CD4-positive, alpha-beta memory T cell (primary cell): ENCODE measurements at regions not wholly inside any gene's neighbourhood (a gene's known extent, or its start where the extent isn't known, plus 50 kb on each side); places are given as distances from the start of the nearest gene placed in this dataset.
"Not testable (repeated sequence)": the region's sequence is repeated elsewhere in the genome, so short reads cannot be mapped to it uniquely, and the experiment has no call there.

ENCODE experiments used
- CTCF ChIA-PET: fragments of 350-600 bp; sonication (Branson Sonifier 250); formaldehyde crosslinking; loops from one replicate; lab custom pipeline; 2021; ENCODE audit warnings: inconsistent platforms; ENCODE audit not compliant: partially characterized antibody; lab: Charles Lee
- POLR2A ChIA-PET: fragments of 350-600 bp; sonication (Branson Sonifier 250); formaldehyde crosslinking; loops from one replicate; lab custom pipeline; 2021; ENCODE audit not compliant: partially characterized antibody; lab: Charles Lee
- DNase-seq, 5 donors: peaks; one replicate each; pipeline versions ENCODE4 v3.0.0 to v3.0.0-alpha.2; 2020 to 2022; ENCODE audit warnings: mixed read lengths in 1 of 5
- H3K27ac ChIP-seq: one replicate; pipeline ENCODE4 v1.7.0; 2013; ENCODE audit warnings: low read depth, low read length
- H3K27me3 ChIP-seq: 2 replicates; pipeline ENCODE4 v1.7.0; 2013; ENCODE audit warnings: mild to moderate bottlenecking, low read length, moderate library complexity; ENCODE audit not compliant: insufficient read depth
- H3K36me3 ChIP-seq: 2 replicates; pipeline ENCODE4 v1.7.0; 2013; ENCODE audit warnings: mild to moderate bottlenecking, low read length, moderate library complexity; ENCODE audit not compliant: insufficient read depth
- H3K4me1 ChIP-seq: 2 replicates; pipeline ENCODE4 v1.7.0; 2013; ENCODE audit warnings: mild to moderate bottlenecking, low read length, moderate library complexity; ENCODE audit not compliant: insufficient read depth
- H3K4me3 ChIP-seq, 2 donors: one replicate each; pipeline ENCODE4 v1.7.0; 2013; ENCODE audit warnings: low read length in 2 of 2, mild to moderate bottlenecking in 1 of 2
- H3K9me3 ChIP-seq, 2 donors: one replicate each; pipeline ENCODE4 v1.7.0; 2013; ENCODE audit warnings: low read length in 2 of 2, control low read depth in 1 of 2; ENCODE audit not compliant: control insufficient read depth in 1 of 2
- H3K27ac Mint-ChIP-seq, 7 donors: one replicate each; pipeline ENCODE4 v1.8.0; 2020 to 2021; ENCODE audit warnings: mixed read lengths in 7 of 7, mild to moderate bottlenecking in 6 of 7, inconsistent platforms in 3 of 7, moderate library complexity in 3 of 7
- H3K27me3 Mint-ChIP-seq, 2 donors: one replicate each; pipeline ENCODE4 v1.8.0; 2020 to 2021; ENCODE audit warnings: mixed read lengths in 2 of 2
- H3K36me3 Mint-ChIP-seq, 2 donors: one replicate each; pipeline ENCODE4 v1.8.0; 2020 to 2021; ENCODE audit warnings: mixed read lengths in 2 of 2, inconsistent platforms in 1 of 2, mild to moderate bottlenecking in 1 of 2
- H3K4me1 Mint-ChIP-seq, 4 donors: one replicate each; pipeline ENCODE4 v1.8.0; 2020 to 2021; ENCODE audit warnings: mixed read lengths in 4 of 4, mild to moderate bottlenecking in 1 of 4
- H3K4me3 Mint-ChIP-seq, 8 donors: one replicate each; pipeline ENCODE4 v1.8.0; 2020 to 2021; ENCODE audit warnings: mixed read lengths in 8 of 8, mild to moderate bottlenecking in 7 of 8, moderate library complexity in 6 of 8, inconsistent platforms in 3 of 8
- H3K9me3 Mint-ChIP-seq, 8 donors: one replicate each; pipeline ENCODE4 v1.8.0; 2020 to 2021; ENCODE audit warnings: mixed read lengths in 8 of 8, mild to moderate bottlenecking in 5 of 8, inconsistent platforms in 3 of 8, moderate library complexity in 1 of 8
- intact Hi-C: fragments of 100-400 bp; cut with micrococcal nuclease; formaldehyde crosslinking; loops from one replicate; pipeline ENCODE4 v1.15.1; 2023

DNA sequence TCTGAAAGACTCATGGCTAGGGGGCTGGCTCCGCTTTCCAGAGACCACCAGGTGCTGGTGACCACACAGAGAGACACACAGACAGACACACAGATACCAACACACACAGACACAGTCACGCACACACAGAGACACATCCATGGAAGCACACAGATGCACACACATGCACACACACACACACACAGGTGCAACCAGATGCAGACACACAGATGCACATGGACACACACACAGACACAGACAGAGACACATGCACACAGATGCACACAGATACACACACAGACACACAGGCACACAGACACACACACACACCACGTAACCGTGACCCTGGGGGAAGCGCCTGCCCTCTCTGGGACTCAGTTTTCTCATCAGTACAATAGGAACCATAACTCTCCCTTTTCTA is 132.2 kb downstream of the WNT7A start:
- H3K4me3 ChIP-seq: no peak overlapping the region
- ChIA-PET POLR2A (no interaction called here), CTCF (no interaction called here)
- no peaks in the 10 kb centered on the region for H3K36me3 ChIP-seq
- no peaks in the 10 kb centered on the region for H3K9me3 ChIP-seq
- Mint-ChIP-seq H3K27me3 (peaks cover 18 to 22% of the 10 kb centered on the region in 2 donors), H3K9me3 (peaks cover 0 to 5% (median 2%) of the 10 kb centered on the region in 8 donors), H3K27ac (no peak overlapping the region), H3K4me3 (no peak overlapping the region), H3K4me1 (no peaks in the 10 kb centered on the region), H3K36me3 (no peaks in the 10 kb centered on the region)
- no peak overlapping the region for H3K27ac ChIP-seq
- intact Hi-C loops: no loop called here
- DNase-seq: no peak
- H3K4me1 ChIP-seq: no peaks in the 10 kb centered on the region
- H3K27me3 ChIP-seq: no peaks in the 10 kb centered on the region

DNA sequence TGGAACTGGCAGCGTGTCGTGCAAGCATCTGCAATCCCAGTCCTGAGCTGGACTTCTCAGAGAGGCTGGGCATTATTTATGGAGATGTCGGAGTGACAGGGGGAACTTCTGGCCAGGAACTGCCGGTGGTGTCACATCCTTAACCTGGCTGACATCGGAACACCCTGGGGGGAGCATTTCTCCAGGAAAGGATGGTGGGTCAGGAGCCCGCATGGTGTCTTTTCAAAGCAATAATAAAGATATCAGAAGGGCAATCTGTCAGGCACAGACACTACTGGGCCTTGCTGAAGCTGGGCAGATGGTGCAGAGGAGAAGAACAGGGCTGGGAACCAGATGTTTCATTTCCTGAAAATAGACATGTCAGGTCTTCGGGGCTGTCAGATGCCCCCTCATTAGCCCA is 133.5 kb downstream of the WNT7A start:
- no peak overlapping the region for H3K27ac Mint-ChIP-seq
- Histone ChIP-seq H3K9me3 (no peaks in the 10 kb centered on the region), H3K27me3 (no peaks in the 10 kb centered on the region), H3K4me3 (no peak overlapping the region), H3K4me1 (no peaks in the 10 kb centered on the region), H3K36me3 (no peaks in the 10 kb centered on the region), H3K27ac (no peak overlapping the region)
- no peak for DNase-seq
- H3K27me3 Mint-ChIP-seq: peaks cover 23 to 32% of the 10 kb centered on the region in 2 donors
- peaks cover 0 to 7% of the 10 kb centered on the region in 2 donors for H3K36me3 Mint-ChIP-seq
- ChIA-PET POLR2A (no interaction called here), CTCF (no interaction called here)
- H3K9me3 Mint-ChIP-seq: peaks cover 0 to 14% (median 10%) of the 10 kb centered on the region in 8 donors
- H3K4me1 Mint-ChIP-seq: no peaks in the 10 kb centered on the region
- intact Hi-C loops: no loop called here
- no peak overlapping the region for H3K4me3 Mint-ChIP-seq

DNA sequence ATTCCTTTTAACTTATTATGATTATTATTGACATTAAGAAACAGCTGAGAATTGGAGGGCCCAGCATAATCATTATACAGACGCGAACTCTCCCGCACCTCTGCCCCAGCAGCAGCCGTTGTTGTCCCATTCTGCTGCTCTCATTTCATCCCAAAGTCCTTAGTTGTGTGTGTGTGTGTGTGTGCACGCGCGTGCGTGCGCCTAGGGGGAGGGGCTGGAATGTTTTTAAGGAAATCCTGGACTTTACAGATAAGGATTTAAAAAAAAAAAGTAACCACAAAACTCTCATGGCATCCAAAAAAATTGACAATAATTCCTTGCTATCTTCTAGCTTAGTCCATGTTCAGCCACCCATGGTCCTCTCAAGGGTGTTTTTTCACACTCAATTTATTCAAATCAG is 134.2 kb downstream of the WNT7A start:
- Mint-ChIP-seq H3K27ac (no peak overlapping the region), H3K36me3 (peaks cover 2 to 7% of the 10 kb centered on the region in 2 donors), H3K9me3 (peaks cover 0 to 17% (median 12%) of the 10 kb centered on the region in 8 donors), H3K4me1 (no peaks in the 10 kb centered on the region), H3K4me3 (no peak overlapping the region), H3K27me3 (peaks cover 30 to 39% of the 10 kb centered on the region in 2 donors)
- Histone ChIP-seq H3K36me3 (no peaks in the 10 kb centered on the region), H3K27ac (no peak overlapping the region), H3K9me3 (no peaks in the 10 kb centered on the region), H3K27me3 (no peaks in the 10 kb centered on the region), H3K4me3 (no peak overlapping the region), H3K4me1 (no peaks in the 10 kb centered on the region)
- intact Hi-C loops: no loop called here
- no peak for DNase-seq
- ChIA-PET POLR2A (no interaction called here), CTCF (no interaction called here)

DNA sequence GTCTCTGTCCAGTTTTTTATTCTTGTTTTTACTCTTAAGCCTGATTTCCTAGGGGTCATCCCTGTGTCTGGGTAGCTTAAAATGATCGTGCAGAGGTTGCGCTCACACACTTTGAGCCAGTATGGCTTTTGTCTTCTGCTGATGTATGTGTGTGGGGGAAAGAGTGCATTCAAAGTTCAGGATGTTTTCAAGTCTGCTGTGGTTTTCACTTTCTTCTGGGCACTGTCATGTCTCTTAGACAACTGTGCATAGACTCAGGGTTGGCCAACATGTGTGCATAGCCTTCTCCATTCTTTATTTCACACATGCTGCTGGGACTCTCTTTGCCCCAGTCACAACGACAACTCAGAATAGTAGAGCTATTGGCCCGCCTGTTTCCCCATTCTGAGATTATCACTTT is 139.1 kb downstream of the WNT7A start:
- H3K4me1 Mint-ChIP-seq: no peaks in the 10 kb centered on the region
- Histone ChIP-seq H3K27ac (no peak overlapping the region), H3K36me3 (no peaks in the 10 kb centered on the region), H3K27me3 (no peaks in the 10 kb centered on the region), H3K4me3 (no peak overlapping the region), H3K4me1 (no peaks in the 10 kb centered on the region), H3K9me3 (no peaks in the 10 kb centered on the region)
- POLR2A ChIA-PET: no interaction called here
- no peak overlapping the region for H3K27ac Mint-ChIP-seq
- intact Hi-C loops: no loop called here
- no peak for DNase-seq
- CTCF ChIA-PET: no interaction called here
- H3K27me3 Mint-ChIP-seq: peaks cover 23 to 47% of the 10 kb centered on the region in 2 donors
- H3K9me3 Mint-ChIP-seq: peaks cover 2 to 37% (median 29%) of the 10 kb centered on the region in 8 donors
- H3K36me3 Mint-ChIP-seq: peaks cover 2 to 7% of the 10 kb centered on the region in 2 donors
- no peak overlapping the region for H3K4me3 Mint-ChIP-seq

DNA sequence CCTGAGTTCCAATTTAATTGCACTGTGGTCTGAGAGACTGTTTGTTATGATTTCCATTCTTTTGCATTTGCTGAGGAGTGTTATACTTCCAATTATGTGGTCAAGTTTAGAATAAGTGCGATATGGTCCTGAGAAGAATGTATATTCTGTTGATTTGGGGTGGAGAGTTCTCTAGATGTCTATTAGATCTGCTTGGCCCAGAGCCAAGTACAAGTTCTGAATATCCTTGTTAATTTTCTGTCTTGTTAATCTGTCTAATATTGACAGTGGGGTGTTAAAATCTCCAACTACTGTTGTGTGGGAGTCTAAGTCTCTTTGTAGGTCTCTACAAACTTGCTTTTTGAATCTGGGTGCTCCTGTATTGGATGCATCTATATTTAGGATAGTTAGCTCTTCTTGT is 146.1 kb downstream of the WNT7A start:
- H3K4me3 Mint-ChIP-seq, CTCF ChIA-PET, H3K27me3 ChIP-seq, H3K36me3 Mint-ChIP-seq, H3K27ac ChIP-seq, H3K9me3 ChIP-seq, H3K4me3 ChIP-seq, POLR2A ChIA-PET, H3K4me1 ChIP-seq, H3K27ac Mint-ChIP-seq, DNase-seq, H3K36me3 ChIP-seq, intact Hi-C loops, H3K4me1 Mint-ChIP-seq: not testable (repeated sequence)
- peaks cover 36 to 54% of the 10 kb centered on the region in 2 donors for H3K27me3 Mint-ChIP-seq
- peaks cover 4 to 62% (median 43%) of the 10 kb centered on the region in 8 donors for H3K9me3 Mint-ChIP-seq

DNA sequence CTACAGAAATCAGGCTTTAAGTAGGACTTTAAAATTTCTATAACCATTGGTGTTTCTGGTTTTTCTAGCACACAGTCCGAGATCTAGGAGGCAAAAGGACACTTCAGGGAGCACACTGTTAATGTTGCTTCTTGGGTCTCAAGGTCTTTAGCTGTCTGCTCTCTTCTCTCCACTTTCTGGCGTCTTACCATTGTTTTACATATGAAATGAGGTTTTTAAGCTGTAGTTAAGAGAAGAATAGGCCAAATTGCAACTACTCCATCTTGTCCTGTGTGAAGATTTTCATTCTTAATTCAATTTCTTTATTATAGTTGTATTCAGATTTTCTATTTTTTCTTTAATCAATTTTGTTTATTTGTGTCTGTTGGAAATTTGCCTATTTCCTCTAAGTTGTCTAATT is 151.4 kb downstream of the WNT7A start:
- CTCF ChIA-PET: no interaction called here

DNA sequence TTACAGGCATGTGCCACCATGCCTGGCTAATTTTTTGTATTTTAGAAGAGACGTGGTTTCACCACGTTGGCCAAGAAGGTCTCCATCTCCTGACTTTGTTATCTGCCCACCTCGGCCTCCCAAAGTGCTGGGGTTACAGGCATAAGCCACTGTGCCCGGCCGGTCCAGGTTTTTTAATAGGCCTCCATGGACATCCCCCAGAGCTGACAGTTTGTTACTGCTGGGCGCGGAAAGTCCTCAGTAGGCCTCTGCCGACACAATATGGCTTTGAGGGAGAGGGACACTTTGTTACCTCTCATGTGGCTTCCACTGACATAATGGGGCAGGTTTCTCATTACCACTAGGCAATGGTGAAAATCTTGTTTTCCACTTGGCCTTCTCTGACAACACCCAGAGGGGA is 152.0 kb downstream of the WNT7A start:
- POLR2A ChIA-PET: no interaction called here

More for the DNA sequence above, 151.4 kb downstream of the WNT7A start:
- peaks cover 0 to 30% (median 16%) of the 10 kb centered on the region in 8 donors for H3K9me3 Mint-ChIP-seq
- no peak overlapping the region for H3K4me3 Mint-ChIP-seq
- no peaks in the 10 kb centered on the region for H3K4me1 Mint-ChIP-seq
- H3K27ac Mint-ChIP-seq: no peak overlapping the region
- no peaks in the 10 kb centered on the region for H3K36me3 ChIP-seq
- no peaks in the 10 kb centered on the region for H3K9me3 ChIP-seq
- no peaks in the 10 kb centered on the region for H3K4me1 ChIP-seq
- no peak for DNase-seq
- intact Hi-C loops: no loop called here
- POLR2A ChIA-PET: no interaction called here
- H3K27ac ChIP-seq: no peak overlapping the region
- peaks cover 24 to 29% of the 10 kb centered on the region in 2 donors for H3K27me3 Mint-ChIP-seq
- no peaks in the 10 kb centered on the region for H3K27me3 ChIP-seq
- H3K36me3 Mint-ChIP-seq: peaks cover 0 to 2% of the 10 kb centered on the region in 2 donors
- H3K4me3 ChIP-seq: no peak overlapping the region

More for the DNA sequence above, 152.0 kb downstream of the WNT7A start:
- intact Hi-C loops: no loop called here
- Histone ChIP-seq H3K4me3 (no peak overlapping the region), H3K9me3 (no peaks in the 10 kb centered on the region), H3K36me3 (no peaks in the 10 kb centered on the region), H3K27me3 (no peaks in the 10 kb centered on the region), H3K4me1 (no peaks in the 10 kb centered on the region), H3K27ac (no peak overlapping the region)
- no peak overlapping the region for H3K27ac Mint-ChIP-seq
- no peak overlapping the region for H3K4me3 Mint-ChIP-seq
- peaks cover 18 to 24% of the 10 kb centered on the region in 2 donors for H3K27me3 Mint-ChIP-seq
- peaks cover 0 to 31% (median 15%) of the 10 kb centered on the region in 8 donors for H3K9me3 Mint-ChIP-seq
- no peaks in the 10 kb centered on the region for H3K4me1 Mint-ChIP-seq
- DNase-seq: no peak
- CTCF ChIA-PET: no interaction called here
- peaks cover 0 to 2% of the 10 kb centered on the region in 2 donors for H3K36me3 Mint-ChIP-seq
